ENCODE measurements at regions not wholly inside any gene's neighbourhood (a gene's known extent, or its start where the extent isn't known, plus 50 kb on each side); places are given as distances from the start of the nearest gene placed in this dataset.

- H3K27ac ChIP-seq (ENCODE audit: low read depth in 1 of 2, low read length in 1 of 2): no peak overlapping the region
- no peak overlapping the region for H3K9ac ChIP-seq (ENCODE audit: insufficient read depth in 1 of 2, low read length in 2 of 2)
- ATAC-seq (ENCODE audit: insufficient read depth, low FRiP score): no peak
- H3K4me3 ChIP-seq: no peak overlapping the region
- H3K4me1 ChIP-seq (ENCODE audit: control insufficient read depth in 5 of 5, insufficient read depth in 5 of 5, low read length in 5 of 5): no peaks in the 10 kb centered on the region
- WGBS, 2 donors: 46 to 55% methylated on average over 3 of the region's 3 CpGs
- no peak for DNase-seq
- H3K36me3 ChIP-seq (ENCODE audit: control insufficient read depth in 4 of 4, insufficient read depth in 4 of 4, low read length in 4 of 4): no peaks in the 10 kb centered on the region
- peaks cover 0 to 3% (median 0%) of the 10 kb centered on the region in 3 donors for H3K27me3 ChIP-seq (ENCODE audit: control insufficient read depth in 3 of 3, insufficient read depth in 3 of 3, low read length in 2 of 3)
- H3K9me3 ChIP-seq (ENCODE audit: control insufficient read depth in 4 of 4, insufficient read depth in 3 of 4, low read length in 3 of 4): peaks cover 0 to 11% (median under 1%) of the 10 kb centered on the region in 4 donors
- no peak for TF ChIP-seq CTCF (IDR thresholded peaks at IDR 0.05; ENCODE audit: control extremely low read depth, extremely low read depth)
Measured at GRCh38 chr7:98565103-98565502, 52.0 kb upstream of the NPTX2 start.

- Histone ChIP-seq H3K27me3 (ENCODE audit: control insufficient read depth in 3 of 3, insufficient read depth in 3 of 3, low read length in 2 of 3) (peaks cover 0 to 3% (median 0%) of the 10 kb centered on the region in 3 donors), H3K27ac (ENCODE audit: low read depth in 1 of 2, low read length in 1 of 2) (no peak overlapping the region), H3K36me3 (ENCODE audit: control insufficient read depth in 4 of 4, insufficient read depth in 4 of 4, low read length in 4 of 4) (no peaks in the 10 kb centered on the region), H3K9ac (ENCODE audit: insufficient read depth in 1 of 2, low read length in 2 of 2) (no peak overlapping the region), H3K4me1 (ENCODE audit: control insufficient read depth in 5 of 5, insufficient read depth in 5 of 5, low read length in 5 of 5) (no peaks in the 10 kb centered on the region), H3K9me3 (ENCODE audit: control insufficient read depth in 4 of 4, insufficient read depth in 3 of 4, low read length in 3 of 4) (peaks cover 0 to 11% (median under 1%) of the 10 kb centered on the region in 4 donors), H3K4me3 (no peak overlapping the region)
- no peak for DNase-seq
- WGBS, 2 donors: 73 to 74% methylated on average over 5 of the region's 5 CpGs
- TF ChIP-seq CTCF (IDR thresholded peaks at IDR 0.05; ENCODE audit: control extremely low read depth, extremely low read depth): no peak
- ATAC-seq (ENCODE audit: insufficient read depth, low FRiP score): no peak
Measured at GRCh38 chr7:98562871-98563495, 54.1 kb upstream of the NPTX2 start.

- no peak for DNase-seq
- H3K9me3 ChIP-seq (ENCODE audit: control insufficient read depth in 4 of 4, insufficient read depth in 3 of 4, low read length in 3 of 4): peaks cover 0 to 11% (median under 1%) of the 10 kb centered on the region in 4 donors
- H3K4me3 ChIP-seq: no peak overlapping the region
- H3K27me3 ChIP-seq (ENCODE audit: control insufficient read depth in 3 of 3, insufficient read depth in 3 of 3, low read length in 2 of 3): peaks cover 0 to 3% (median 0%) of the 10 kb centered on the region in 3 donors
- no peaks in the 10 kb centered on the region for H3K36me3 ChIP-seq (ENCODE audit: control insufficient read depth in 4 of 4, insufficient read depth in 4 of 4, low read length in 4 of 4)
- no peak overlapping the region for H3K27ac ChIP-seq (ENCODE audit: low read depth in 1 of 2, low read length in 1 of 2)
- no peaks in the 10 kb centered on the region for H3K4me1 ChIP-seq (ENCODE audit: control insufficient read depth in 5 of 5, insufficient read depth in 5 of 5, low read length in 5 of 5)
- no peak overlapping the region for H3K9ac ChIP-seq (ENCODE audit: insufficient read depth in 1 of 2, low read length in 2 of 2)
- no peak for ATAC-seq (ENCODE audit: insufficient read depth, low FRiP score)
- TF ChIP-seq CTCF (IDR thresholded peaks at IDR 0.05; ENCODE audit: control extremely low read depth, extremely low read depth): no peak
Measured at GRCh38 chr7:98562381-98562823, 54.7 kb upstream of the NPTX2 start.

- Histone ChIP-seq H3K27ac (ENCODE audit: low read depth in 1 of 2, low read length in 1 of 2) (no peak overlapping the region), H3K4me1 (ENCODE audit: control insufficient read depth in 5 of 5, insufficient read depth in 5 of 5, low read length in 5 of 5) (no peaks in the 10 kb centered on the region), H3K9me3 (ENCODE audit: control insufficient read depth in 4 of 4, insufficient read depth in 3 of 4, low read length in 3 of 4) (peaks cover 0 to 11% (median under 1%) of the 10 kb centered on the region in 4 donors), H3K9ac (ENCODE audit: insufficient read depth in 1 of 2, low read length in 2 of 2) (no peak overlapping the region), H3K36me3 (ENCODE audit: control insufficient read depth in 4 of 4, insufficient read depth in 4 of 4, low read length in 4 of 4) (no peaks in the 10 kb centered on the region), H3K27me3 (ENCODE audit: control insufficient read depth in 3 of 3, insufficient read depth in 3 of 3, low read length in 2 of 3) (no peaks in the 10 kb centered on the region), H3K4me3 (no peak overlapping the region)
- WGBS, 2 donors: 47 to 51% methylated on average over 3 of the region's 3 CpGs
- no peak for DNase-seq
- no peak for ATAC-seq (ENCODE audit: insufficient read depth, low FRiP score)
- no peak for TF ChIP-seq CTCF (IDR thresholded peaks at IDR 0.05; ENCODE audit: control extremely low read depth, extremely low read depth)
Measured at GRCh38 chr7:98559958-98560357, 57.1 kb upstream of the NPTX2 start.
